ENCODE measurements at regions not wholly inside any gene's neighbourhood (a gene's known extent, or its start where the extent isn't known, plus 50 kb on each side); places are given as distances from the start of the nearest gene placed in this dataset.

GRCh38 chr18:60892441-60892840, 440.8 kb upstream of the CDH20 start:
- TF ChIP-seq CTCF (IDR thresholded peaks at IDR 0.05), result no peak
- intact Hi-C loops (cut with micrococcal nuclease), result no loop called here
- Histone ChIP-seq H3K4me1 (ENCODE audit: control insufficient read depth, insufficient read depth, low read length) (no peaks in the 10 kb centered on the region), H3K4me3 (ENCODE audit: low read length) (no peak overlapping the region), H3K9me3 (ENCODE audit: control insufficient read depth, insufficient read depth, low read length) (no peaks in the 10 kb centered on the region), H3K27ac (ENCODE audit: low read length) (no peak overlapping the region), H3K36me3 (ENCODE audit: control insufficient read depth, insufficient read depth, low read length) (no peaks in the 10 kb centered on the region), H3K27me3 (ENCODE audit: control insufficient read depth, insufficient read depth, low read length) (no peaks in the 10 kb centered on the region)
- Mint-ChIP-seq H3K36me3 (peaks cover 7% of the 10 kb centered on the region), H3K27me3 (ENCODE audit: low read depth in 2 of 2) (no peaks in the 10 kb centered on the region), H3K4me1 (no peaks in the 10 kb centered on the region), H3K27ac (no peak overlapping the region), H3K4me3 (no peak overlapping the region), H3K9me3 (peaks cover 7 to 9% of the 10 kb centered on the region in 2 donors)
- no peak for ATAC-seq
- DNase-seq, result no peak

- WGBS (ENCODE audit: insufficient coverage), result 73% methylated on average over 3 of the region's 3 CpGs
- Histone ChIP-seq H3K36me3 (ENCODE audit: control insufficient read depth, insufficient read depth, low read length) (no peaks in the 10 kb centered on the region), H3K4me1 (ENCODE audit: control insufficient read depth, insufficient read depth, low read length) (no peaks in the 10 kb centered on the region), H3K27ac (ENCODE audit: low read length) (no peak overlapping the region), H3K9me3 (ENCODE audit: control insufficient read depth, insufficient read depth, low read length) (no peaks in the 10 kb centered on the region), H3K4me3 (ENCODE audit: low read length) (no peak overlapping the region), H3K27me3 (ENCODE audit: control insufficient read depth, insufficient read depth, low read length) (no peaks in the 10 kb centered on the region)
- TF ChIP-seq CTCF (IDR thresholded peaks at IDR 0.05), result no peak
- no peak overlapping the region for H3K4me3 Mint-ChIP-seq
- intact Hi-C loops (cut with micrococcal nuclease), result no loop called here
- no peak overlapping the region for H3K27ac Mint-ChIP-seq
- H3K36me3 Mint-ChIP-seq, result peaks cover 7% of the 10 kb centered on the region
- DNase-seq, result no peak
- ATAC-seq, result no peak
- H3K27me3 Mint-ChIP-seq (ENCODE audit: low read depth in 2 of 2), result no peaks in the 10 kb centered on the region
- H3K9me3 Mint-ChIP-seq, result peaks cover 7 to 9% of the 10 kb centered on the region in 2 donors
- no peaks in the 10 kb centered on the region for H3K4me1 Mint-ChIP-seq
Measured at GRCh38 chr18:60892855-60893254, 440.4 kb upstream of the CDH20 start.

GRCh38 chr18:60893355-60894097, 439.7 kb upstream of the CDH20 start:
- H3K27ac ChIP-seq (ENCODE audit: low read length), result no peak overlapping the region
- H3K9me3 ChIP-seq (ENCODE audit: control insufficient read depth, insufficient read depth, low read length), result no peaks in the 10 kb centered on the region
- Mint-ChIP-seq H3K36me3 (peaks cover 7% of the 10 kb centered on the region), H3K4me3 (no peak overlapping the region), H3K27ac (no peak overlapping the region), H3K4me1 (no peaks in the 10 kb centered on the region), H3K27me3 (ENCODE audit: low read depth in 2 of 2) (no peaks in the 10 kb centered on the region), H3K9me3 (peaks cover 6 to 9% of the 10 kb centered on the region in 2 donors)
- no peak overlapping the region for H3K4me3 ChIP-seq (ENCODE audit: low read length)
- no peaks in the 10 kb centered on the region for H3K4me1 ChIP-seq (ENCODE audit: control insufficient read depth, insufficient read depth, low read length)
- no peak for TF ChIP-seq CTCF (IDR thresholded peaks at IDR 0.05)
- intact Hi-C loops (cut with micrococcal nuclease), result no loop called here
- no peaks in the 10 kb centered on the region for H3K36me3 ChIP-seq (ENCODE audit: control insufficient read depth, insufficient read depth, low read length)
- 95% methylated on average over 4 of the region's 6 CpGs for WGBS (ENCODE audit: insufficient coverage)
- no peak for ATAC-seq
- no peaks in the 10 kb centered on the region for H3K27me3 ChIP-seq (ENCODE audit: control insufficient read depth, insufficient read depth, low read length)
- no peak for DNase-seq
